Natural killer cell (primary cell): ENCODE measurements at regions not wholly inside any gene's neighbourhood (a gene's known extent, or its start where the extent isn't known, plus 50 kb on each side); places are given as distances from the start of the nearest gene placed in this dataset.
"Not testable (repeated sequence)": the region's sequence is repeated elsewhere in the genome, so short reads cannot be mapped to it uniquely, and the experiment has no call there.

ENCODE experiments used
- ATAC-seq, 3 donors: fragments of 150-1000 bp in 2 of 3; fragments of 200-7000 bp in 1 of 3; cut with Tn5 transposase; 1 replicate in 1 of 3; 2 replicates in 2 of 3; pipeline ENCODE4 v1.10.0; 2021; ENCODE audit warnings: mild to moderate bottlenecking in 2 of 3, moderate library complexity in 2 of 3
- DNase-seq, 2 donors: peaks; one replicate each; pipeline versions ENCODE4 v3.0.0 to v3.0.0-alpha.2; 2013 to 2021; ENCODE audit warnings: mixed read lengths in 1 of 2
- H3K27ac ChIP-seq: one replicate; pipeline ENCODE4 v1.5.1; 2013; ENCODE audit warnings: mild to moderate bottlenecking, low read length
- H3K27me3 ChIP-seq: one replicate; pipeline ENCODE4 v1.6.1; 2013; ENCODE audit warnings: low read length; ENCODE audit not compliant: control insufficient read depth, insufficient read depth
- H3K36me3 ChIP-seq: one replicate; pipeline ENCODE4 v1.6.1; 2013; ENCODE audit warnings: low read length; ENCODE audit not compliant: control insufficient read depth, insufficient read depth
- H3K4me1 ChIP-seq: one replicate; pipeline ENCODE4 v1.6.1; 2013; ENCODE audit warnings: low read length; ENCODE audit not compliant: control insufficient read depth, insufficient read depth
- H3K4me3 ChIP-seq: one replicate; pipeline ENCODE4 v1.5.1; 2013; ENCODE audit warnings: low read length
- H3K9me3 ChIP-seq: one replicate; pipeline ENCODE4 v1.6.1; 2013; ENCODE audit warnings: low read length; ENCODE audit not compliant: control insufficient read depth, insufficient read depth
- H3K27ac Mint-ChIP-seq, 2 donors: one replicate each; pipeline ENCODE4 v1.8.0; 2022; ENCODE audit warnings: mild to moderate bottlenecking in 2 of 2, mixed read lengths in 2 of 2, moderate library complexity in 1 of 2
- H3K27me3 Mint-ChIP-seq, 2 donors: one replicate each; pipeline ENCODE4 v1.8.0; 2022; ENCODE audit warnings: low read depth in 2 of 2, mixed read lengths in 2 of 2
- H3K36me3 Mint-ChIP-seq: one replicate; pipeline ENCODE4 v1.8.0; 2022; ENCODE audit warnings: mixed read lengths
- H3K4me1 Mint-ChIP-seq, 2 donors: one replicate each; pipeline ENCODE4 v1.8.0; 2022; ENCODE audit warnings: mixed read lengths in 2 of 2
- H3K4me3 Mint-ChIP-seq: one replicate; pipeline ENCODE4 v1.8.0; 2022; ENCODE audit warnings: mild to moderate bottlenecking, moderate library complexity, mixed read lengths
- H3K9me3 Mint-ChIP-seq, 2 donors: one replicate each; pipeline ENCODE4 v1.8.0; 2022; ENCODE audit warnings: mixed read lengths in 2 of 2
- WGBS: methylation state at CpG from one replicate; pipeline ENCODE4 v1.1.7; 2013; ENCODE audit warnings: missing lambda C conversion rate; ENCODE audit not compliant: insufficient coverage; 5-methylcytosine and 5-hydroxymethylcytosine counted together
- intact Hi-C: fragments of 100-400 bp; cut with micrococcal nuclease; formaldehyde crosslinking; loops from one replicate; pipeline ENCODE4 v1.14.2; 2022
- TF ChIP-seq, protein P1 (sequence below): fragments of 200-600 bp; IDR thresholded peaks from one replicate; pipeline ENCODE4 v1.8.0; 2022; ENCODE audit warnings: antibody characterized with exemption

DNA sequence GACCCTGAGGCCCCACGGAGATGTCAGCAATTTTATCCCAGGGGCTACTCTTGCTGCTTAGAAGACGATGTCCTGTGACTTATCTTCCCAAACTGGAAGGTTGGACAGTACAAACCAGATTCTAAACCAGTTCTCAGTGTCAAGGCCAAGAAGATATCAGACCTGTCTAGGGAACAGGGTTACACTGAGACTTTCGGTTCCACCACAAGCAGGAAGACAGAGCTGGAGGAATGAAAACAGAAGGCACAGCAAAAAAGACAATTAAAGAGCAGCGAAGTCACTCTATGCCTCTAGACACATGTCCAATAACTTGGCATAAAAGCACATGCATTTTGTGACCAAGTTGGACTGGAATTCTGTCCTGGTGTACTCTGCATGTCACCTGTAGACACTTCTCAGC, 73.4 kb upstream of the TMEM252 start:
- H3K27me3 Mint-ChIP-seq: peaks cover 2 to 23% of the 10 kb centered on the region in 2 donors
- DNase-seq (no peak), ATAC-seq (no peak)
- no peaks in the 10 kb centered on the region for H3K27me3 ChIP-seq
- intact Hi-C loops: no loop called here
- no peaks in the 10 kb centered on the region for H3K36me3 ChIP-seq
- no peaks in the 10 kb centered on the region for H3K9me3 Mint-ChIP-seq
- H3K4me1 Mint-ChIP-seq: no peaks in the 10 kb centered on the region
- no peak overlapping the region for H3K27ac ChIP-seq
- H3K4me3 ChIP-seq: no peak overlapping the region
- no peaks in the 10 kb centered on the region for H3K9me3 ChIP-seq
- H3K4me1 ChIP-seq: no peaks in the 10 kb centered on the region
- 86% methylated on average over 4 of the region's 4 CpGs for WGBS
- TF ChIP-seq, protein P1, sequence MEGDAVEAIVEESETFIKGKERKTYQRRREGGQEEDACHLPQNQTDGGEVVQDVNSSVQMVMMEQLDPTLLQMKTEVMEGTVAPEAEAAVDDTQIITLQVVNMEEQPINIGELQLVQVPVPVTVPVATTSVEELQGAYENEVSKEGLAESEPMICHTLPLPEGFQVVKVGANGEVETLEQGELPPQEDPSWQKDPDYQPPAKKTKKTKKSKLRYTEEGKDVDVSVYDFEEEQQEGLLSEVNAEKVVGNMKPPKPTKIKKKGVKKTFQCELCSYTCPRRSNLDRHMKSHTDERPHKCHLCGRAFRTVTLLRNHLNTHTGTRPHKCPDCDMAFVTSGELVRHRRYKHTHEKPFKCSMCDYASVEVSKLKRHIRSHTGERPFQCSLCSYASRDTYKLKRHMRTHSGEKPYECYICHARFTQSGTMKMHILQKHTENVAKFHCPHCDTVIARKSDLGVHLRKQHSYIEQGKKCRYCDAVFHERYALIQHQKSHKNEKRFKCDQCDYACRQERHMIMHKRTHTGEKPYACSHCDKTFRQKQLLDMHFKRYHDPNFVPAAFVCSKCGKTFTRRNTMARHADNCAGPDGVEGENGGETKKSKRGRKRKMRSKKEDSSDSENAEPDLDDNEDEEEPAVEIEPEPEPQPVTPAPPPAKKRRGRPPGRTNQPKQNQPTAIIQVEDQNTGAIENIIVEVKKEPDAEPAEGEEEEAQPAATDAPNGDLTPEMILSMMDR: no peak
- H3K36me3 Mint-ChIP-seq: no peaks in the 10 kb centered on the region
- H3K4me3 Mint-ChIP-seq: no peak overlapping the region
- no peak overlapping the region for H3K27ac Mint-ChIP-seq

DNA sequence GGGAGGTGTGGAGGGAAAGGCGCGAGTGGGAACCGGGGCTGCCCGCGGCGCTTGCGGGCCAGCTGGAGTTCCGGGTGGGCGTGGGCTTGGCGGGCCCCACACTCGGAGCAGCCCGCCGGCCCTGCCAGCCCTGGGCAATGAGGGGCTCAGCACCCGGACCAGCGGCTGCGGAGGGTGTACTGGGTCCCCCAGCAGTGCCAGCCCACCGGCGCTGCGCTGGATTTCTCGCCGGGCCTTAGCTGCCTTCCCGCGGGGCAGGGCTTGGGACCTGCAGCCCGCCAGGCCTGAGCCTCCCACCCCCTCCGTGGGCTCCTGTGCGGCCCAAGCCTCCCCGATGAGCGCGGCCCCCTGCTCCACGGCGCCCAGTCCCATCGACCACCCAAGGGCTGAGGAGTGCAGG, 76.3 kb upstream of the TMEM252 start:
- H3K4me1 ChIP-seq, intact Hi-C loops, H3K4me3 ChIP-seq, H3K9me3 ChIP-seq, H3K27ac ChIP-seq, H3K36me3 Mint-ChIP-seq, H3K27ac Mint-ChIP-seq, H3K36me3 ChIP-seq, H3K4me1 Mint-ChIP-seq, H3K9me3 Mint-ChIP-seq, H3K4me3 Mint-ChIP-seq, H3K27me3 ChIP-seq, ATAC-seq, DNase-seq: not testable (repeated sequence)
- peaks cover 2 to 24% of the 10 kb centered on the region in 2 donors for H3K27me3 Mint-ChIP-seq
- WGBS: 98% methylated on average over 32 of the region's 32 CpGs

DNA sequence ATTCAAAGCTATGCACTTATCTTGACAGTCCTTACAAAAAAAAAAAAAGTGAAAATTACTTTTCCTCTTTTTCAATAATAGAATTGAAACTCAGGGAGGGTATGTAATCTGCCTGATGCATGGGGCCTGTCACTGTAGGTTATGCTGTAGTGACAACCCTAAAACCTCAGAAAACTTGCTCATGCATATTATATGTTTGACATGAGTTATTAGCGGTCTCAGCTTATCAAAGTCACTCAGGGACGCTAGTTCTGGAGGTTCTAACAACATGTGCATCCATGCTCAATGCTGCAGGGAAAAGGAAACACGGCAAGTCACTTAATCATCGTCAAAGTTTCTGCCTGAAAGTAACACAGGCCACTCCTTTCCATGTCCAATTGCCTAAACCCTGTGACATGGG, 78.4 kb upstream of the TMEM252 start:
- intact Hi-C loops: no loop called here
- no peaks in the 10 kb centered on the region for H3K36me3 ChIP-seq
- no peak for DNase-seq
- H3K4me3 ChIP-seq: no peak overlapping the region
- Mint-ChIP-seq H3K4me1 (no peaks in the 10 kb centered on the region), H3K36me3 (no peaks in the 10 kb centered on the region), H3K9me3 (no peaks in the 10 kb centered on the region), H3K4me3 (no peak overlapping the region), H3K27me3 (peaks cover 9 to 21% of the 10 kb centered on the region in 2 donors), H3K27ac (no peak overlapping the region)
- no peaks in the 10 kb centered on the region for H3K9me3 ChIP-seq
- WGBS: 56% methylated on average over 4 of the region's 4 CpGs
- no peaks in the 10 kb centered on the region for H3K27me3 ChIP-seq
- no peak overlapping the region for H3K27ac ChIP-seq
- TF ChIP-seq, protein P1: no peak
- H3K4me1 ChIP-seq: no peaks in the 10 kb centered on the region
- no peak for ATAC-seq

DNA sequence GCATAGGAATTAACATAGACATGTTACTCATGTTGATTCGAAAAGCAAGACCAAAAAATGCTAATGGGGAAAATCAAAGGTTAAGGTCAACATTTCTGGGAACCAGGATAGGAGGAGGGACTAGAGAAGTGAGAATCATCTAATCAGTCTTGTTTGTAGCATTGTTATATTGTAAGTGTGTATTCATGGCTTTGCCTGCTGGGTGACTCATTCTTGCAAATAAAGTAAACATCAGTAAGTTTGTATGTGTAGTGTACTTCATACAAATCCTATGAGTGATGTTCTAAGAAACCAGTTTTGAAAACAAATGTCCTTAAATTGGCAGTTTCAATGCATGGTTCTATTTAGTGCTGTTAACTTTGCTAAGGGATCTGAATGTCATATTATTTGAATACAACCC, 79.0 kb upstream of the TMEM252 start:
- Mint-ChIP-seq H3K4me1 (no peaks in the 10 kb centered on the region), H3K9me3 (no peaks in the 10 kb centered on the region), H3K27ac (no peak overlapping the region), H3K4me3 (no peak overlapping the region), H3K27me3 (peaks cover 9 to 16% of the 10 kb centered on the region in 2 donors), H3K36me3 (no peaks in the 10 kb centered on the region)
- no peak overlapping the region for H3K27ac ChIP-seq
- H3K36me3 ChIP-seq: no peaks in the 10 kb centered on the region
- H3K9me3 ChIP-seq: no peaks in the 10 kb centered on the region
- no peaks in the 10 kb centered on the region for H3K27me3 ChIP-seq
- DNase-seq: no peak
- TF ChIP-seq, protein P1: no peak
- no peak for ATAC-seq
- intact Hi-C loops: no loop called here
- 75% methylated on average over 1 of the region's 1 CpG for WGBS
- H3K4me3 ChIP-seq: no peak overlapping the region
- no peaks in the 10 kb centered on the region for H3K4me1 ChIP-seq
